GM23248 (cell line): ENCODE measurements at regions not wholly inside any gene's neighbourhood (a gene's known extent, or its start where the extent isn't known, plus 50 kb on each side); places are given as distances from the start of the nearest gene placed in this dataset.
"Not testable (repeated sequence)": the region's sequence is repeated elsewhere in the genome, so short reads cannot be mapped to it uniquely, and the experiment has no call there.

ENCODE experiments used
- EZH2 ChIP-seq: fragments of 200-600 bp; sonication (generic); IDR thresholded peaks from 2 replicates; pipeline ENCODE4 v1.6.1; 2018; ENCODE audit warnings: antibody characterized with exemption, mild to moderate bottlenecking; ENCODE audit not compliant: insufficient read depth, poor library complexity, severe bottlenecking
- EZH2phosphoT487 ChIP-seq: fragments of 200-600 bp; sonication (generic); IDR thresholded peaks from 2 replicates; pipeline ENCODE4 v1.6.1; 2018; ENCODE audit warnings: antibody characterized with exemption, moderate library complexity, mild to moderate bottlenecking, low read depth; ENCODE audit not compliant: insufficient read depth

- not testable (repeated sequence) for TF ChIP-seq EZH2phosphoT487, EZH2
Observed at GRCh38 chr12:46619474-46619873, 206.3 kb downstream of the SLC38A4 start.
